ENCODE measurements at regions not wholly inside any gene's neighbourhood (a gene's known extent, or its start where the extent isn't known, plus 50 kb on each side); places are given as distances from the start of the nearest gene placed in this dataset.
"Not testable (repeated sequence)": the region's sequence is repeated elsewhere in the genome, so short reads cannot be mapped to it uniquely, and the experiment has no call there.

DNA sequence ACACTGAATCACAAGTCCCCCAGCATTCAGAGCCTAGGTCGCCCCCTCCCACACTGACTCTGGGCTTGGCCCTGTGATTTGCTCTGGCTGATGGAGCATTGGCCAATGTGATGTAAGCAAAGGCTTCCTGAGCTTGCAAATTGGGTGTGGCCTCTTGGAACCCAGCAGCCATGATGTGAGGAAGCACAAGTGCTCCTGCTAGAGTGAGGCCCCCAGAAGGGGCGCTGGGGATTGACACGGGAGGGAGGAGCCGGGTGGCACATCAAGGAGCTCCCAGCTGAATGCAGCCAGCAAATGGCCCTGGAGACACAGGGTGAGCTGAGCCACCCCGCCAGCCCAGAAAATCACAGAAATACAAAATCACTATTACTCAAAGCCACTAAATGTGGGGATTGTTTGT lies 308.5 kb downstream of the C16orf95 start:
- no peak for DNase-seq

DNA sequence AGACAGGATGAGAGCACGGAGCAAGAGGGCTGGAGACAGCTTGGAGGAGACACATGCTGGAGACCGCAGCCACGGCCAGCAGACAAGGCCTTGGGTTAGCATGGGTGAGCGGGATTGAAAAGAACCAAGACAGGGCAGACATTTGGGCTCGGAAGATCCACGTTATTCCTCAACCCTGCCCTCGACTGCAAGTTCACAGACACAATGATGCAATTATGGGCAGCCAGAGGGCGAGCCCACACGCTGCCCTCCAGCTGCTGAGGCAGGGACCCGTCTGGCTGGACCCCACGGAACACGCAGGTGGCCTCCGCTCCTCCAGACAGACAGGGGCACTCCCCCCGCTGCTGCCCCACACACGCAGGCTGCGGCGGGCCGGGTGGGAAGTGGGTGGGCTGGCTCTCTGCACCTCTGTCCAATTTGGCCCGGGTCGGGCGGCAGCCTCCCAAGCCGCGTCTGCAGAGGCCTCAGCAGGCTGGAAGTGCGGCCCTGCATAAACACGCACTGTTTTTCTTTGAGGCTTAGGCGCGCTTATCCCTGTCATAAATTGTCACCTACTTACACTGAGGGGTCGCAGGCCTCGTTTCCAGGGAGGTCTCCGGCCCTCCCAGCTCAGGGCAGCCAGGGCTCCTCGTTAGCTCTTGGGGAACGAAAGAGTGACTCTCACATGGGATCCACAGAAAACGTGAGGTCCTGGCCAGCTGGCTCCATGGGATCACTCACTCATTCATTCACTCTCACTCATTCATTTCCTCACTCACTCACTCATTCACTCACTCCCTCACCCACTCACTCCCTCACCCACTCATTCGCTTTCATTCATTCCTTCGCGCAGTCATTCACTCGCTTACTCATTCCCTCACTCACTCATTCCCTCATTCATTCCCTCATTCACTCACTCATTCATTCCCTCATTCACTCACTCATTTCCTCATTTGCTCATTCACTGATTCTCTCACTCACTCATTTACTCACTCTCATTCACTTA lies 303.9 kb downstream of the C16orf95 start:
- no peak for DNase-seq

DNA sequence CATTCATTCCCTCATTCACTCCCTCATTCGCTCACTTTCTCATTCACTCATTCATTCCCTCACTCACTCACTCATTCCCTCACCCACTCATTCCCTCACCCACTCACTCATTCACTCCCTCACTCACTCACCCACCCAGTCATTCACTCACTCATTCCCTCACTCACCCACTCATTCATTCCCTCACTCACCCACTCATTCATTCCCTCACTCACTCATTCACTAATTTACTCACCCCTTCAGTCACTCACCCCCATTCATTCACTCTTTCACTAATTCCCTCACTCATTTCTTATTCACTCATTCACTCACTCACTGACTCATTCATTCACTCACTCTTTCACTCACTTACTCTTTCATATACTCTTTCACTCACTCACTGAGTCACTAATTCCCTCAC lies 303.1 kb downstream of the C16orf95 start:
- no peak for DNase-seq

DNA sequence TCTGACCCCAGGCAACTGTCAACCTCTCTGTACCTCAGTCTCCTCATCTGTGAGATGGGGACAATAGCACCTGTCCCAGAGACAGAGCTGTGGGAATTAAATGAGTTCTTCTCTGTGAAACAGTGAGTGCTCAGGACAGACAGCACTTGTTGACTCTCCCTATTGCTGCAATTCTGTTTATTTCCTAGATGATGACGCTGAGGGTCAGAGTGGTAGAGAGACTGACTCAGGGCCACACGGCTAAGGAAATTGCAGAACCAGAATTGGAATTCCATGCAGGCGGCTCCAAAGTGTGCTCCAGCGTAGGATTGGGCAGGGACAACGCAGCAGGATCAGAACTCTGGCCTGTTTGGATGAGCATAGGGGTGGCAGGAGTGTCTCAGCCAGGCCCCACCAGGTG lies 302.2 kb downstream of the C16orf95 start:
- DNase-seq, result no peak

DNA sequence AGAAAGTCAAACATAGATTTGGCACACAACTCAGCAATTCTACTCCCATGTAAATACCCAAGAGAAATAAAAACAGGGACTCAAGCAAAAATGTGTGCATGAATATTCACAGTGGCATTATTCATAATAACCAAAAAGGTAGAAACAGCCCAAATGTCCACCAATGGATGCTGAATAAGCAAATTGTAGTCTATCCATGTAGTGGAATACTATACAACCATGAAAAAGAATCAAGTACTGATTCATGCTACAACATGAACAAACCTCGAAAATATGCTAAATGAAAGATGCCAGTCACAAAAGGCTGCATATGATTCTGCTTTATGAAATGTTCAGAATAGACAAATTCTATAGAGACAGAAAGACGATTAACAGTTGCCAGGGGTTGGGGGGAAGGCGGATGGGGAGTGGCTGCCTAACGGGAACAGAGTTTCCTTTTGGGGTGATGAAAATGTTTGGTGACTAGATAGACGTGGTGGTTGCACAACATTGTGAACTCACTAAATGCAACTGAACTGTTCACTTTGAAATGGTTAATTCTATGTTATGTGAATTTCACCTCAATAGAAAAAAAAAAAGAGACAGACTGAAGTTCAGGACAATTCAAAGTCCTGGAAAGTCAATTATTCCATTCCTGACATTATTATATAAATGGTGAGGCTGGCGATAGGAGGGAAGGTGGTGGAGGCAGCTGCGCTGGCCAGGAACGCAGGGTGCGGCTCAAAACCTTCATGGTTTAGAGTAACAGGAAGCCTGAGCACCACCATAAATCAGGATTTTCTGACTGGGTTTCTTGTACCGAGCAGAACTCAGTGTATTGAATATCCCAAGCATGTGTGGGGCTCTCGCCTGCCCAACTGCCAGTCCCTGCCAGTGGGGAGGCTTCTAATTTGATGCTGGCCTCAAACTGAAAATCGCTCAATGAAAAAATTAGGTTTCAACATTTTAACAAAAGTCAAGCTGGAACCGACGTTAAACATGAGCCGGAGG lies 300.9 kb downstream of the C16orf95 start:
- no peak for DNase-seq

DNA sequence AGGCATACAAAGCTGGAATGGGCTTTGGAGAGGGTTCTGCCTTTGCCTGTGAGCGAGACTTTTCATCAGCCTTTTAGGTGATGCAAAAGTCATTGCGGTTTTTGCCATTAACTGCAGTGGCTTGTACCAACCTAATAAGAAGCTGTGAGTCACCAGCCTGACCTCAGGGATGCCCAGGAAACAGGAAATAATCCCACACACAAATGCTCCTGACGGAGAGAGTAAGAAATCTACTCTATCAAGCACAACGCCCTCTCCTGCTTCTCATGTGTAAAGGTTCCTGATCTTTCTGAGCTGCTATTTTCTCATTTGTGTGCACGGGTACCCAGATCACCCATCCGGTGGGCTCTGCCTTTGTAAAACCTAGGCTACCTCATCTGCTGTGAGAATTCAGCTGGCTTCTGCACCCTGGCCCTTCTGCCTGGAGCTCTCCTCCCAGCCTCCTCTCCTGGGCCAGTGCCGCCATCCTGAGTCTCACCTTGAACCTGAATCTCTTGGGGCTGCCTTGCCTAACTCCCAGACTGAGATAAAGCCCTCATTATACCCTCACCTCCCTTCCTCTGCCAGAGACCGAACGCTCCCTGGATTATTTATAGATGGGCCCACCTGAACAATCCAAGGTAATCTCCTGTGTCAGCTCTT lies 299.7 kb downstream of the C16orf95 start:
- no peak for DNase-seq

DNA sequence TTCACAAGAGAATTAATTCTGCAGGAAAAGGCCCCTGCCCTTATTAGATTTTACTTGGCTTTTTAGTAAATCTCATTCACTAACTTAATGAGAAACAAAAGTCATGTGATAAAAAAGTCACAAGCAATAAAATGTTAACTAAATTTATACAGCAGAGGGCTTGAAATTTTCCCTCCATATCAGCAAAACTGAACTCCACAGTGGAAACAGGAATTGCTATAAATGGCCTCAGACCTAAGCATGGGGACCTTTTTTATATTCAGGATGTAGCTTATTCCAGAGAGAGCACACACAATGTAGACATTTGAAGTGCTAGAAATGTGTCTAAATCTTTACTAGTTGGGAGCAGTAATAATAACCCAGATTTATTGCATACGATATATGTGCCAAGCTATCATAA lies 291.5 kb downstream of the C16orf95 start:
- no peak for DNase-seq

DNA sequence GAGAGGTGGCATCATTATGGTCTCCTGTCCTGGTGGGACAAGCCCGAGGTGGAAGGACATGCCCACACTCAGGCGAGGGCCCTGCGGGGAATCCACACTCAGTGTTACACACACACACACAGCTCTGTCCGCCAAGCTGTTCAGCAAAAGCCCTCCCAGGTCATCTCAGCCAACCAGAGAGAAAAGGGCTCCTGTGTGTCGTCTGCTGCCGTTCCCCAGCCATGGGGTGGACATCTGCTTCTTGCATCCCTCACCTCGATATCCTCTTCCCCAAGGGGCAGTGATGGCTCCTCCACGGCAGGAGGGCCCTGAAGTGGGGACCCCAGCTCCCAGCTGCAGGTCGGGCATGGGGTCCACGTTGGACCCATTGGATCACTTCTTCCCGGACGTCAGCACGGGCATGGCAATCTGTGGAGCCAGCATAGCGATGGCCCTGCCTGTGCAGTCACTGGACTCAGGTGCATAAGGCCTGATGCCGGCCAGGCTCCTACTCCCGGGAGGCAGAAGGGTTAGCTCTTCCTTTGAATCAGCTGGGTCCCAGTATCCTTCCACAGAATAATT lies 290.1 kb downstream of the C16orf95 start:
- DNase-seq, result no peak

DNA sequence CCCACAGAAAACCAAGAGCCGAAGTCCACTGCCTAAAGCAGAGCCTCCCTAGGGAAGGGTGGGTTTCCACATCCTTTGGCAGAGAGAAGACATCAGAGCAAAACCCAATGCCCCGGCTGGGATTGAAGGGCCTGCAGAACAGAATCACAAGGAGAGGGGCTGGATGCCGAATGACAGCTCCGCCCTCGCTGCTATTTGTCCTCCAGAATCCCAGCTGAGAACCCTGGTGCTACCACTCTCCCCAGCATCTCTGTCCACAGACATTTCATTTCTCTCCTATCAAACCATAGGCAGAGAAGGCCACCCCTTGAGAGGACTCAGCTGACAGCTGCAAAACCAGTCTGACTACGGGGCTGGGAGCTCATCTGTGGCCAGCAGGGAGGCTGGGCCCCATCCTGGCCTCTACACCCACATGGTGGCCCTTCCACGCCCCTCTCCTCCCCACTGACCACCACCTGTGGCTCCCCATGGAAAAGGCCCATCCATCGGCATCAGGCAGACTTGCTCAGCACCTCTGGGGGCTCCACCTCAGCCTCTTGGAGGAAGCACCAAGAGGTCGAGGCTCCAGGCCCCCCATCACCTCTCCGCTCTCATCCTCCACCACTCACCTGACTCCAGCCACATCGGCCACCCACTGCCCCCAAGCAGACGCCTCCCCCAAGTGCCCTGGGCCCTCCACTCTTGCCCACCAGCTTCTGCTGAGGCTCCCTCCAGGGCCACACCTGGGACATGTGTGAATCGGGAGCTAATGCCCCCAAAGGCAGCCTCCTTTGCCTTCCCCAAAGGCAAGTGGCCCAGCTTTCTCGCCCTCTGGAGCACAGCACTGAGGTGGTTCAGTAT lies 288.5 kb downstream of the C16orf95 start:
- DNase-seq, result no peak

DNA sequence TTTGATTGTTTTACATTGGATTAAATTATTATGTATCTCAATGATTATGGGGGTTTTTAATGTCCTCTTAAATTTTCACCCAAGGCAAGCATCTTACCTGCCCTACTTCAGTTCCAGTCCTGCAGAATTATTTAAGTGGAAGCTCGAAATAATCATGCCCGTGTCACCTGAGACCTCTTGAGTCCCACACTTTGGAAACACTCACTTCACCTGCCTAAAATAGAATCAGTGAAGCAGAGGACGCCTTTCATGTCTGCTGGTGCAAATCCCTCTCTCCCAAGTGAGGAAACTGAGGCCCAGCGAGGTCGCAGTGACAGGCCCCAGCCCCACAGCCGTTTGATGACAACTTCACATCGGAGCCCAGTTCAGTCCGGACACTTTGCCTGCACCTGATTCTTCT lies 284.6 kb downstream of the C16orf95 start:
- DNase-seq, result no peak

DNA sequence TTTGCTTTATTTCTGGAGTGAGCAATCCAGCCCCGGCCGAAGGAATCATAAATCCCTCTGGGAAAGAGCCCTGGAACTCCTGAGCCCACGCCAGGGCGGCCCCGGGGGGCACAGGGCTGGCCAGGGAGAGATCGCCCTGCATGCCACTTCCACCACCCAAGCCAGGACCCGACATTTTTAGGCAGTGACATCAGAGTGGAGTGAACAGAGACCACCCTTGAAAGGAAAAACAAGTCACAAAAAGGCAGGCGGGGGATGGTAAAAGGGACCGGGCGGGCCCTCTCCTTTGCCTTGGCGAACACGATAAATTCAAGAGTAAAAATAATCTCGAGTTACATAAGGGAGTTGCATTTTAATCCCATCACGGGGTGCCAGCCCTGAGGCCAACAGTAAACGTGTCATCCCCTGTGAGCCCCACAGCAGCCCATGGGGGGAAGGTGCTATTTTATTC lies 284.1 kb downstream of the C16orf95 start:
- DNase-seq, result no peak

DNA sequence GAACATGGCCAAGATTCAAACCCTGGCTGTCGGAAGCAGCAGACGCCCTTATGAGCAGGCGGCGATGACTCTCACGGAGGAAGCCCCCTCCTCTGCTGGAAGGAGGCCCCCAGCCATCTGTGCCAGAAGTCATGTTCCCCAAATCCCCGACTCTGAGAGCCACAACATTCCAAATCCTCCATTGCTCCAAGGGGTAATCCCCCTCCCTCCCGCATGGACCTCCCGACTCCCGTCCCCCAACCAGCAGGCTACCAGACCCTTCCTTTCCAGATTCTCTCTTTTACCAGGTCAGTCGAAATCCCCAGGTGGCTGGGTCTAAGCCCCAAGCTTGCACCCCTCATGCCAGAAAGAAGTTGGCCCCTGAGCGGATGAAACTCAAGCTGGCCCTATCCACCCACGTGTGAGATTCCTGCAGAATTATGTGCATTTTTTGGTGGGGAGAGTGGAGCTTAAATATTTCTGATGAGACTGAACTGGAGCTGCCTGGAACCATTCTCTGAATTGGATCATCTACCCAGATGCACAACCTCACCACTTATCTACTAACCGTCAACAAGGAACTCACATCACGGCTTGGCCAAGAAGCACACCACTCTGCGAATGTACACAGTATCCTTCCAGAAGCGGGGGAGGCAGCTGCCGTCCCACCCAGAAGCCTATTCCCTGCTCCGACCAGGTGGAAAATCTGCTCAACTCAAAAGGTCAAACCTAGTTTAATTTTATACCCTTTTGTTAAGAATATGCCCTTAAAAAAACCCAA lies 283.5 kb downstream of the C16orf95 start:
- DNase-seq, result no peak

DNA sequence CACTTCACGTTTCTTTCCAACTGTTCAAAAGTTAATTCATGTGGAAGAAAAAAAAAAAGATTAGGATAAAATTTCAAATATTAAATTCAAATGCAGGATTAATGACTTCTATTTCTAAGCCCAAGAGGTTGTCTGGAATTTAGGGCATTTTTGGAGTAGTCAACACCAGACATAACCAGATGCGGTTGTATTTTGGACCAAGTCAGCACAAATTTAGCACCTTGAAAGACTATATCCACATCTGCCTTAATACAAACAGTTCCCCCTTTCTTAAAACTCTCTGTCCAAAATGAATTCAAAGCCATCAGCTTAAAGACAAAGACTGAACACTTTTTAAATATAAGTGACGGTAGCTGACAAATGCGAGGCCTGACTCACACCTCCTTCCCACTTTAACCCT lies 282.9 kb downstream of the C16orf95 start:
- DNase-seq, result no peak

DNA sequence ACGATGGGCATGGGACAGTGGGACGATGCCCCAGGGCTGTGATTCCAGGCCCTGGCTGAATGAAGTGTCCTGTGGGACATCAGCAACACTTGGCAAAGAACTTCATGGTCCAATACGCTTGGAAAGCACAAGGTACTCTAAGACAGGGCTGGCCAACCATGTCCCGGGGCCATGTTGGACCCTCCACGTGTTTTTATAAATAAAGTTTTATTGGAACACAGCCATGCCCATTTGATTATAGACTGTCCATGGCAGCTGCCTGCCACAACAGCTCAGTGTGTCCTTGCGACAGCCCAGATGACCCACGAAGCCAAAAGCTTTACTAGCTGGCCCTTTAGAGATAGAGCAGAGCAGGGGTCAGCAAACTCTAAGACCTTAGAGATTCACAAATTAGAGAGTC lies 282.1 kb downstream of the C16orf95 start:
- DNase-seq, result no peak

DNA sequence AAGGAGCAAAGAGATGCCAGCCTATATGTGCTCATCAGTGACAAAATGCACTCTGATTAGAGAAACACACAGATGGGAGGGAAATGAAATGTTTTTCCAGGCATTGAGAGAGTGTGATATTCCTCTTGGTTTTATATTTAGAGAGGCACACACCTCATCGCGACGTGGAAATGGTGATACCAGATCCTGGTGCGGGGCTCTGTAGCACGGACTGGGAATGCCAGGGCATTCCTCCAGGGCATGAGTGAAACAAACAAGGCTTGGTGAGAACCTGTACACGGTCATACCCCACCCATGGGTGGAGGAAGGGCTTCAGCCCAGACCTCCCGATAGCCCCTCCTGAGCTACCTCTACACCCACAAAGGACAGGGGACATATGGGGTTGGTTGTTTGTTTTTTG lies 280.2 kb downstream of the C16orf95 start:
- DNase-seq, result no peak

DNA sequence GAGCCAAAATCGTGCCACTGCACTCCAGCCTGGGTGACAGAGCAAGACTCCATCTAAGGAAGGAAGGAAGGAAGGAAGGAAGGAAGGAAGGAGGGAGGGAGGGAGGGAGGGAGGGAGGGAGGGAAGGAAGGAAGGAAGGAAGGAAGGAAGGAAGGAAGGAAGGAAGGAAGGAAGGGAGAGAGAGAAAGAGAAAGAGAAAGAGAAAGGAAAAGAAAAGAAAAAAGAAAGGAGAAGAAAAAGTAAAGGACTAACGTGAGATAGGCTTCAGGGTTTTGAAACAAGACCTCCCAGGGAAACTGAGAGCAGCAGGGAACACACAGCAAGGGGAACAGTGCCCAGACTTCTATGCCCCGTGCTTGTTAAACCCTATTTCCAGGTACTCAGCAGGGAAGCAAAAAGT lies 278.7 kb downstream of the C16orf95 start:
- DNase-seq, result not testable (repeated sequence)

DNA sequence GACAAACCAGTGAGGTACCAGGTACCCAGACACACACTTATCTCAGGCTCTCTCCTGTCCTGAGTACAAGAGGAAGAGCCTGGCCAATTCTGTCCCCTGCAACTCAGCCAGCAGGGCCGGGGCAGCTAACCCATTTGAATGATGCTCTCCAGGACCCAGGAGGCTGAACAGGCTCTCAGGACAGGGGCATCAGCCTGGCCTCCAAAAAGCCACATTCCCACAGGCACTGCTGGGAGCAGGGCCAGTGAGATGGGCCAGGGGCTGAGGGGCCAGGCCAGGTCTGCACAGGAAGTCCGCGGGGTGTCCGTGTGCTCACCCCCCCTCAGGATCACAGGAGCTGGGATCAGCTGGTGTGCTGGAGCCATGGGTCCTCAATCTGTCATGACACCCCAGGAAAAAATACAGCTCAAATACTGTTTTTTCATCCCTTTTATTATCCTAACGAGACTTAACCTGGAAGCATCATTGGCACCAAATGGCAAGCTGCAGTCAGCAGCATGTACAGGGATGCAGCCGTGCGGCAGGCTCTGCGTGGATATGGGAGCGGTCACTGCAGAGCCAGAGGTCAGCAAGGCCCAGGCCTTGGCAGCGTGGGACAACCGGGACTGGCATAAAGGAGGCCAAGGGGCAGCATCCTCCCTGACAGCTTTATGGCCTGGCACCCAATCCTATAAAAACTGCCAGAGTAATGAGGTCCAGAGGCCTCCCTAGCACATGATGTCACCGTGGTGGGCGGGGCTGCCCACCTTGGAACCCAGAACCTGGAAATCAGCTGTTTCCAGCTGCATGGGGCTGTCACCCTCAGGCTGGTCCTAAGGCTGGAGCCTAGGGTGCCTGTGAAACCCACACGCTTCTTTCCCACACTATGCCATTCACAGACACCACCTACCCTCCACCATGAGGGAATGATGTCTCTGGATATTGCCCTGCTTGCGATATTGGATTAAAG lies 276.7 kb downstream of the C16orf95 start:
- DNase-seq, result no peak

DNA sequence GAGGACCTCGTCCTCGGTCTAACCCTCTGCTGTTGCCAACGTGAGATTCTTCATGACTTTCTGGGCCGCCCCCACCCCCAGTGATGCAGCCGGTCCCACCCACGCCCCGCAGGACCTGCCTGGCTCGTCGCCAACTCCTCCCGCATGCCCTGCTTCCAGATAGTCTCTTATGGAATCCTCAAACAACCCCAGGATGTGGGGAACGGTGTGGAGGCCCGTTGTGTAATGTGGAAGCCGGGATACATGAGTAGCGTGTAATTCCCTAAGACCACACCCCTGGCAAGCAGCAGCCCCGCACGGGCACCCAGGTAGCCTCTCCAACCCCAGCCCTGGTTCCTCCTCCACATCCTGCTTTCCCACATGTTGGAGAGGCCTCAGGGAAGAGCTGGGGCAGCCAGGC lies 275.9 kb downstream of the C16orf95 start:
- DNase-seq, result no peak

DNA sequence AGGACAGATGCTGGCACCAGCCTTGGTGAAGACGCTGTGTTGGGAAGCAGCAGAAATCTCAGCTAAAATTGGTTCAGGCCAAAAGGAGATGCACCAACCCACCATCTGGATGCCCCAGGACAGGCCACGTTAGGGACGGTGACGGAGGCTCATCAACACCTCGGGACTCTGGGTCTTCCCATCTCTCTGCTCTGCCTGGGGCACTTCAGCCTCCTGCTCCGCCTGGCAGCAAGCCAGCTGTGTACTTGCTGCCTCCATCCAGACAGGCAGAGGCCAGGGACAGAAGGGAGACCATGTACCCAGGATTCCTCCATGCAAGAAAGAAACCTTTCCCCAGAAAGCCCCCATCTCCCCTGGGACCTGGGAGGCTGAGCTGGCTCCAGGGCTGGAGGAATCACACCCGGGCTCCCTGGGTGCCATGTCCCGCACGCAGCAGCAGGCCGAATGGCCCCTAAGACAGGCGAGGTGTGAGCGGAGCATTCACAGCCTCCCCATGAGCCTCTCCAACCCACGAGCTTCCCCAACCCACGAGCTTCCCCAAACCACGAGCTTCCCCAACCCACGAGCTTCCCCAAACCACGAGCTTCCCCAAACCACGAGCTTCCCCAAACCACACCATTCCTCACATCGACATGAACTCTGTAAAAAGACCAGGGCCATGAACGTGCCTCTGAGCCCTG lies 274.5 kb downstream of the C16orf95 start:
- DNase-seq, result no peak

All from CD4-positive, alpha-beta T cell treated with Interferon alpha-2 for 1 hour (primary cell).